Vagina (tissue), 2 donors: ENCODE measurements at regions not wholly inside any gene's neighbourhood (a gene's known extent, or its start where the extent isn't known, plus 50 kb on each side); places are given as distances from the start of the nearest gene placed in this dataset.

ENCODE experiments used
- DNase-seq, 2 donors: peaks; one replicate each; pipeline ENCODE4 v3.0.0-alpha.2; 2017; ENCODE audit errors: extremely low spot score in 2 of 2
- H3K27ac ChIP-seq: fragments of 200-600 bp; sonication (generic); one replicate; pipeline ENCODE4 v1.5.1; 2019
- H3K27me3 ChIP-seq: fragments of 200-600 bp; sonication (generic); one replicate; pipeline ENCODE4 v1.5.1; 2019
- H3K36me3 ChIP-seq, 2 donors: fragments of 200-600 bp; sonication (generic); one replicate each; pipeline ENCODE4 v1.5.1; 2017 to 2019
- H3K4me1 ChIP-seq: fragments of 200-600 bp; sonication (generic); one replicate; pipeline ENCODE4 v1.5.1; 2019
- H3K4me3 ChIP-seq, 2 donors: fragments of 200-600 bp; sonication (generic); 1 replicate in 1 of 2; 2 replicates in 1 of 2; pipeline ENCODE4 v1.5.1; 2016 to 2019
- H3K9me3 ChIP-seq: fragments of 200-600 bp; sonication (generic); one replicate; pipeline ENCODE4 v1.5.1; 2019
- POLR2A ChIP-seq, 2 donors: fragments of 450-650 bp; IDR thresholded peaks; one replicate each; pipeline ENCODE4 v1.6.1; 2017; ENCODE audit warnings: antibody characterized with exemption in 2 of 2, mild to moderate bottlenecking in 2 of 2, moderate library complexity in 2 of 2
- POLR2AphosphoS5 ChIP-seq, 2 donors: sonication (generic); formaldehyde crosslinking; IDR thresholded peaks; one replicate each; pipeline ENCODE4 v1.9.0; 2017; ENCODE audit warnings: antibody characterized with exemption in 2 of 2, mild to moderate bottlenecking in 2 of 2, low read depth in 1 of 2; ENCODE audit not compliant: insufficient read depth in 1 of 2
- intact Hi-C: fragments of 100-400 bp; cut with DNase I; formaldehyde crosslinking; loops from one replicate; pipeline ENCODE4 v1.15.1; 2023
- TF ChIP-seq, protein P1 (sequence below), 3 experiments: fragments of 450-650 bp in 2 of 3; fragments of 200-600 bp in 1 of 3; sonication (generic) in 1 of 3; IDR thresholded peaks; one replicate each; pipeline ENCODE4 v1.5.1; 2017 to 2019; ENCODE audit warnings: antibody characterized with exemption in 3 of 3, mild to moderate bottlenecking in 2 of 3, moderate library complexity in 2 of 3

DNA sequence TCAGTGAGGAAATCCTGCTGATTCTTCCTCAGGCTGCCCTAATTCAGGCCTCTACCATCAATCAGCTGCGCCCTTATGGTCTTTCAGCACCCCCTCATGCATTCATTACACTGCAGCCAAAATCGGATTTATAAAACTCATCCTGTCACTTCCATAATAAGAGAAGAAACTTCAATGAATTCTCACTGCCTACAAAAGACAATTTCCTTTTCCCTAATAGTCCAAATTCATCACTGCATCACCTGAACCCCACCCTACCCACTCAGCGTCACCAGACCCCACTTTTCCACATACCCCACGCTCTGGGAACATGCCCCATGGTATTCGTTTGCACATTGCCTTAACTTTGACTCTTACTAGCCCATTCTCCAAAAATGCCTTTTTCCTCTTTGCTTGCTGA lies 92.0 kb downstream of the C13orf42 start:
- no peaks in the 10 kb centered on the region for H3K36me3 ChIP-seq
- H3K4me3 ChIP-seq, result no peak overlapping the region
- no peaks in the 10 kb centered on the region for H3K27me3 ChIP-seq
- intact Hi-C loops, result no loop called here
- H3K9me3 ChIP-seq, result no peaks in the 10 kb centered on the region
- DNase-seq, result no peak
- no peak for TF ChIP-seq POLR2AphosphoS5 (IDR thresholded peaks at IDR 0.05; ENCODE audit: insufficient read depth in 1 of 2, low read depth in 1 of 2)
- no peak for TF ChIP-seq POLR2A (IDR thresholded peaks at IDR 0.05)
- TF ChIP-seq, protein P1, sequence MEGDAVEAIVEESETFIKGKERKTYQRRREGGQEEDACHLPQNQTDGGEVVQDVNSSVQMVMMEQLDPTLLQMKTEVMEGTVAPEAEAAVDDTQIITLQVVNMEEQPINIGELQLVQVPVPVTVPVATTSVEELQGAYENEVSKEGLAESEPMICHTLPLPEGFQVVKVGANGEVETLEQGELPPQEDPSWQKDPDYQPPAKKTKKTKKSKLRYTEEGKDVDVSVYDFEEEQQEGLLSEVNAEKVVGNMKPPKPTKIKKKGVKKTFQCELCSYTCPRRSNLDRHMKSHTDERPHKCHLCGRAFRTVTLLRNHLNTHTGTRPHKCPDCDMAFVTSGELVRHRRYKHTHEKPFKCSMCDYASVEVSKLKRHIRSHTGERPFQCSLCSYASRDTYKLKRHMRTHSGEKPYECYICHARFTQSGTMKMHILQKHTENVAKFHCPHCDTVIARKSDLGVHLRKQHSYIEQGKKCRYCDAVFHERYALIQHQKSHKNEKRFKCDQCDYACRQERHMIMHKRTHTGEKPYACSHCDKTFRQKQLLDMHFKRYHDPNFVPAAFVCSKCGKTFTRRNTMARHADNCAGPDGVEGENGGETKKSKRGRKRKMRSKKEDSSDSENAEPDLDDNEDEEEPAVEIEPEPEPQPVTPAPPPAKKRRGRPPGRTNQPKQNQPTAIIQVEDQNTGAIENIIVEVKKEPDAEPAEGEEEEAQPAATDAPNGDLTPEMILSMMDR (IDR thresholded peaks at IDR 0.05), result no peak
- no peak overlapping the region for H3K27ac ChIP-seq
- H3K4me1 ChIP-seq, result no peaks in the 10 kb centered on the region

DNA sequence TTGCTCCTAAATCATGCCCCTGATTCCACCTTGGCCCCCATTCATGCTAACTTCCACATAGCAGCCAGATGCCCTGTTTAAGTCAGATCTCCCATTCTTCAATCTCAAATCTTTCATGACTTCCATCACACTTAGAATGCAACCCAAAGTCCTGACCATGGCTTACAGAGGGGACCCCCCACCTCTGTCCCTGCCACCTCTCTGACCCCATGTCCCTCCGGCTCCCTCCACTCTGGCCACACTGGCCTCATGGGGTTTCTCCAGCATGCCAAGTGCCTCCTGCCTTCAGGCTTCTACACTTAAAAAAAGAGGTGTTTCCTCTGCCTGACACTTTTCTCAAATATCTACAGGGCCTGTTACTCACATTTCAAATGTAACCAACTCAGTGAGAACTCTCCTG lies 93.6 kb downstream of the C13orf42 start:
- no peak for DNase-seq
- TF ChIP-seq POLR2AphosphoS5 (IDR thresholded peaks at IDR 0.05; ENCODE audit: insufficient read depth in 1 of 2, low read depth in 1 of 2) (no peak), POLR2A (IDR thresholded peaks at IDR 0.05) (no peak)
- TF ChIP-seq, protein P1 (IDR thresholded peaks at IDR 0.05), result no peak
- no peak overlapping the region for H3K27ac ChIP-seq
- H3K27me3 ChIP-seq, result no peaks in the 10 kb centered on the region
- no peaks in the 10 kb centered on the region for H3K9me3 ChIP-seq
- intact Hi-C loops, result no loop called here
- no peaks in the 10 kb centered on the region for H3K4me1 ChIP-seq
- no peak overlapping the region for H3K4me3 ChIP-seq
- no peaks in the 10 kb centered on the region for H3K36me3 ChIP-seq

DNA sequence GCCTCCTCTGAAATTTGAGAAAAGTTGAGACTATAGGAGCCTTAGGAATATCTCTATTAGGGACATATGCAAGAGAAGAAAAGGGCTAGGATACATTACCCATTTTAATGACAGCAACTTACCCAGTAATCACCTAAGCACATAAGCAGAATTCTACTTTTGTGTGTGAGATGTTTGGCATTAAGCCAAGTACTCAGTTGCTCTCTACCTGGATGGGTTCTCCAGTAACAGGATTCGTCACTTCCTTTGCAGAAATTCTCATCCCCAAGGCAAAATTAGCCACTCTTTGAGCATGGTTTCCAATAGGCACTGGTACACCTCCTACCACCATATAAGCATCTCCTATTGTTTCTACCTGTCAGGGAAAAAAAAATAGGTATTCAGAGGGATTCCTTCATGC lies 95.1 kb downstream of the C13orf42 start:
- Histone ChIP-seq H3K36me3 (no peaks in the 10 kb centered on the region), H3K4me1 (no peaks in the 10 kb centered on the region), H3K9me3 (no peaks in the 10 kb centered on the region), H3K27me3 (no peaks in the 10 kb centered on the region), H3K4me3 (no peak overlapping the region), H3K27ac (no peak overlapping the region)
- no peak for DNase-seq
- intact Hi-C loops, result no loop called here
- TF ChIP-seq POLR2AphosphoS5 (IDR thresholded peaks at IDR 0.05; ENCODE audit: insufficient read depth in 1 of 2, low read depth in 1 of 2) (no peak), POLR2A (IDR thresholded peaks at IDR 0.05) (no peak)
- TF ChIP-seq, protein P1 (IDR thresholded peaks at IDR 0.05), result no peak

DNA sequence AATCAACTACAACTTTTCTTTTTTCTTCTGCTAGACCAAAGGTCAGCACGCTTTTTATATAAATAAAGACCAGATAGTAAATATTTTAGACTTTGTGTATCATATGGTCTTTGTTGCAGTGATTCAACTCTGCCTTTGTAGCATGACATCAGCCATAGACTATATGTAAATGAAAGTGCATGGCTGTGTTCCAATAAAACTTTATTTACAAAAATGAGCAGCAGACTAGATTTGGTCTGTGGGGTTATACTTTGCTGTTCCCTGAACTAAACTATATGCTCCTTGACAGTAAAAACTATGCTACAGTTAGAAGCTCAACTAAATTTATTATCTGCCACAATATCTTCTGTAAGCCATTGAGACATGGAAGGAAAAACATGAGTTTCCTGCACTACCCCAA lies 100.0 kb downstream of the RNASEH2B start:
- Histone ChIP-seq H3K36me3 (no peaks in the 10 kb centered on the region), H3K27me3 (no peaks in the 10 kb centered on the region), H3K4me3 (no peak overlapping the region), H3K27ac (no peak overlapping the region), H3K9me3 (no peaks in the 10 kb centered on the region), H3K4me1 (peaks cover 5% of the 10 kb centered on the region)
- intact Hi-C loops, result no loop called here
- TF ChIP-seq, protein P1 (IDR thresholded peaks at IDR 0.05), result no peak
- no peak for DNase-seq

DNA sequence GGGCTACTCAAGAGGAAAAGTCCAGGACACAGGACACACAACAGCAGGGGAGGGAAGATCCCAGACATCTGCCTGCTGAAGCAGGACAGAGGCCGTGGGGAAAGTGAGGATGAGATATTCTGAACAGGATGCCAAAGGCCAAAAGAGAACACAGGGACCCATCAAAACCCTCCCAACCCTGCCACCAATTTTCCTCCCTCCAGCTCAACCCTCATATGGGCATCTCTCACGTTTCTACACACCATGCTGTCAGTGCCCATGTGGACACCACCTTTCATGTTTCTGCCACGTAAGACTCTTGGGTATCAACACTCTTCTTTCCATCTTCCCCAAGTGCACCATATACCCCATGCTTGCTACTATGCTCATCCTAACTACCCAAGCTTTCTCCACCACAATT lies 97.6 kb downstream of the RNASEH2B start:
- H3K27ac ChIP-seq, result no peak overlapping the region
- no peaks in the 10 kb centered on the region for H3K27me3 ChIP-seq
- TF ChIP-seq, protein P1 (IDR thresholded peaks at IDR 0.05), result no peak
- TF ChIP-seq POLR2A (IDR thresholded peaks at IDR 0.05) (no peak), POLR2AphosphoS5 (IDR thresholded peaks at IDR 0.05; ENCODE audit: insufficient read depth in 1 of 2, low read depth in 1 of 2) (no peak)
- no peaks in the 10 kb centered on the region for H3K9me3 ChIP-seq
- peaks cover 5% of the 10 kb centered on the region for H3K4me1 ChIP-seq
- intact Hi-C loops, result no loop called here
- H3K4me3 ChIP-seq, result no peak overlapping the region
- H3K36me3 ChIP-seq, result no peaks in the 10 kb centered on the region
- peak in 1 of 2 donors; percentile 77 for DNase-seq
